C4-2B (cell line): ENCODE measurements at regions not wholly inside any gene's neighbourhood (a gene's known extent, or its start where the extent isn't known, plus 50 kb on each side); places are given as distances from the start of the nearest gene placed in this dataset.

Experiments used
- H3K27ac ChIP-seq: fragments of 450-650 bp; 2 replicates; pipeline ENCODE4 v1.5.1; 2017
- ZFX ChIP-seq: fragments of 450-650 bp; IDR thresholded peaks from 2 replicates; pipeline ENCODE4 v1.6.1; 2017
- TF ChIP-seq, protein P1 (sequence below): fragments of 450-650 bp; conservative IDR thresholded peaks from 2 replicates; pipeline ENCODE4 v1.5.1; 2017; ENCODE audit warnings: mild to moderate bottlenecking

DNA sequence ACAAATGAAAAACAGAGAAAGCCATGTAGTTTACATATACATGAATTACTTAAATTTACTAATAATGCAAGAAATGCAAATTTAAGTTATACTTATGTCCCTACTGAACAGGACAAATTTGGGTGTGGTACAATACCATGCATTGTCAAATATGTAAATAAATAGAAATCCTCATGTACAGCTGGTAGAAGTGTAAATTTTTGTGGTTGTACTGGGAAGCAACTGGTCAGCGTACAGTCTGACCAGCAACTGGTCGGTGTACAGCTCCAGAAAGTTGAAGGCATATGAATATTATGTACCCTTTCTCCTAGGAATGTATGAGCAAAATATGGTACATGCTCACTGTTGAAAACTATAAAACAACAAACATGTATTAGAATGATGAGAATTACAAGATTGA is 93.9 kb upstream of the TMEM106B start:
- no peak overlapping the region for H3K27ac ChIP-seq
- TF ChIP-seq, protein P1, sequence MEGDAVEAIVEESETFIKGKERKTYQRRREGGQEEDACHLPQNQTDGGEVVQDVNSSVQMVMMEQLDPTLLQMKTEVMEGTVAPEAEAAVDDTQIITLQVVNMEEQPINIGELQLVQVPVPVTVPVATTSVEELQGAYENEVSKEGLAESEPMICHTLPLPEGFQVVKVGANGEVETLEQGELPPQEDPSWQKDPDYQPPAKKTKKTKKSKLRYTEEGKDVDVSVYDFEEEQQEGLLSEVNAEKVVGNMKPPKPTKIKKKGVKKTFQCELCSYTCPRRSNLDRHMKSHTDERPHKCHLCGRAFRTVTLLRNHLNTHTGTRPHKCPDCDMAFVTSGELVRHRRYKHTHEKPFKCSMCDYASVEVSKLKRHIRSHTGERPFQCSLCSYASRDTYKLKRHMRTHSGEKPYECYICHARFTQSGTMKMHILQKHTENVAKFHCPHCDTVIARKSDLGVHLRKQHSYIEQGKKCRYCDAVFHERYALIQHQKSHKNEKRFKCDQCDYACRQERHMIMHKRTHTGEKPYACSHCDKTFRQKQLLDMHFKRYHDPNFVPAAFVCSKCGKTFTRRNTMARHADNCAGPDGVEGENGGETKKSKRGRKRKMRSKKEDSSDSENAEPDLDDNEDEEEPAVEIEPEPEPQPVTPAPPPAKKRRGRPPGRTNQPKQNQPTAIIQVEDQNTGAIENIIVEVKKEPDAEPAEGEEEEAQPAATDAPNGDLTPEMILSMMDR = no peak
- TF ChIP-seq ZFX = no peak

DNA sequence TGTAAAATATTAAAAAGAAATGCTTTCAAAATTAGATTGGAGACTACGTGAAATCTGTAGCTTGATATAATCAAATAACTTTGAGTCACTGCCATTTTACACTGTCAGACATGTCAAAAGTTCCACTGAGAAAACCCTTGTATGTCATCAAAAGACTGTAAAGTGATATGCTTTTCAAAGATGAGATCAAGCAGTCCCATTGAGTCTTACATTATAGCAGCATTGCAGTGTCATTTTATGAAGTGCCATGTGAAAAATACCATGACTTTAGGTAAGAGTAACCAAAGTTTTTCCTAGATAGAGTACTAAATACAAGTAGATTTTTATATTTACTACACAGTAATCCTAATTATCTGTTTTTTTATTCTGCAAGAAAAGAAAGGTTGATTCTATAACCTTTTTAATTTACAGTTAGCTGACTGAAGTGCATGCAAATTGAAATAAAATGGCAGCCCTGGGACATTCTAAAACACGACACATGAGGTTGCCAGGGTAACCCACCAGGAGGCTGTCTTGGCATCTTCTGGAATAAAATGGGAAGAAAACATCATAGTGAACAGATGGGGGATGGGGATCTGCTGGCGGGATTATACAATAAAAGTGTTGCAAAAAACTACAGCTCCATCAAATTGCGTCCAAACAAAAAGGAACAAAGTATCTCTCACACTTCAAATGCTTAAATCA is 91.3 kb upstream of the TMEM106B start:
- TF ChIP-seq, protein P1 = no peak
- no peak for TF ChIP-seq ZFX
- H3K27ac ChIP-seq = no peak overlapping the region

DNA sequence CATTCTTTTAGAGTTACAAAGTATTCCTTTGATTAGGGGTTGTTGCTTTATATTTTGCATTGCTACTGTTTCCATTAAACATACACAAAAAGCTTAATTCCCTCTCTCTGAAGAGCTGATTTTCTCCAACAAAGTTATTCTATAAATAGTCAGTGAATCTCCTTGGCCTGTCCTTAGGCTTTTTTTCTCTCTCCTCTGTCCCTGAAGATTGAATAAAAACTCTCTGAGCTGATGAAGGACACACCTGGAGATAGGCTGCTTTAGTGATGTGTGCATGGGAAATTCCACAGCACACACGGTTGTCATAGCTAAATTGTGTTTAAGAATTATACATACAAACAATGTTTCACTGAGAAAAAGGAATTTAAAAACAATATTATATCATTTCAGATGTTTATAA is 90.5 kb upstream of the TMEM106B start:
- no peak for TF ChIP-seq ZFX
- TF ChIP-seq, protein P1 = no peak
- H3K27ac ChIP-seq = no peak overlapping the region

DNA sequence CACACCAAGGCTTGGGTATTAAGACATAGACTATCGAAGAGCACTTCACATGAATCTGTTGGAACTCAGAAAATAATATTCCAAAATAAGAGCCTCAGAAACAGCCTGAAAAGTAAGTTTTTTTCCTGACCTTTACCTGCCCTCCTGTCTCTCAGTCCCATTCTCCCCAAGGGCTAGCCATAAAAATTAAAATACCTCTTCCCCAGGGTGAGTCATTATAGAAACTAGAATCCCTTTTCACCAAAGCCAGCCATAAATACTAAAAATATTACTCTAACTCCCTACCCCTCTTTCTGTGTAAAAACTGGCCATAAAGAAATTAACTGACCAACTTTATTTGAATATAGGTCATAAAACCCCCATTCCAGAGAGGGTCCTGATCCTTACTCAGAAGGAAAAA is 87.9 kb upstream of the TMEM106B start:
- TF ChIP-seq ZFX = no peak
- TF ChIP-seq, protein P1 = no peak

DNA sequence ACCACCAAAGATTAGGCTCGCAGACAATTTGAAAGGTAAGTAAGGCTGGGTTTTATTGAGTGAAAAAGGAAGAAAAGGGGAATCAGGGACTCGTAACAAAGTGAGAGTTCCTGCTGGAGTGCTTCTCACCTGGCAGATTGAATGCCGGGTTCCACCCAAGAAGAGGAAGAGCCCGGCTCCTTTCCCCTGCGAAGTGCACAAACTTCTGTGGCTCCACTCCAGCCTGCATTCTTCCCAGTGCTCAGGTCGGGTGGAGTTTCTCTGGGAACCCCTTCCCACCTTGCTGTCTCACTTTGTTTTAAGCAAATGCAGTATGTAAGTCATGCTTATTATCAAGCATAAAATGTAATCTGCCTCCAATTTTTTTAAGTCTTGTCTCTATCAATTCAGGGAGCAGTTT is 87.1 kb upstream of the TMEM106B start:
- TF ChIP-seq ZFX = no peak
- TF ChIP-seq, protein P1 = no peak
- H3K27ac ChIP-seq = no peak overlapping the region

More for the DNA sequence above, 87.9 kb upstream of the TMEM106B start:
- H3K27ac ChIP-seq = no peak overlapping the region

DNA sequence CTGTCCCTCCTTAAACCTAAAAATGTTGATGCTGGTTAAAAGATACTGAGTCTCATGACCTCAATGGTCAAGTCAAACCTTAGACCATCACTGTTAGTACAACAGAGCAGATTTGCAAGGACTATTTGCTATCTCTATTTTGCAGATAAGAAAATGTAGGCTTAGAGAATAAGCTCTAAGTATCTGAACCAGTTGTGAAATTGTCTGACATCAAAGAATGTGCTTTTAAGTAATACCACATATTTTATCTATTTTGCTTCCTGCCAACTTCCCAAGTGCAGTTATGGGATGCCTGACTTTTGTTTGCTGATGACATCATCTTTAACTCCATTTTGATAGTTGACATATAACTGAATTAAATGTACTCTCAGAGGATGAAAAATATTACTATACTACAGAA is 83.6 kb upstream of the TMEM106B start:
- TF ChIP-seq, protein P1 = no peak
- TF ChIP-seq ZFX = no peak
- H3K27ac ChIP-seq = no peak overlapping the region

DNA sequence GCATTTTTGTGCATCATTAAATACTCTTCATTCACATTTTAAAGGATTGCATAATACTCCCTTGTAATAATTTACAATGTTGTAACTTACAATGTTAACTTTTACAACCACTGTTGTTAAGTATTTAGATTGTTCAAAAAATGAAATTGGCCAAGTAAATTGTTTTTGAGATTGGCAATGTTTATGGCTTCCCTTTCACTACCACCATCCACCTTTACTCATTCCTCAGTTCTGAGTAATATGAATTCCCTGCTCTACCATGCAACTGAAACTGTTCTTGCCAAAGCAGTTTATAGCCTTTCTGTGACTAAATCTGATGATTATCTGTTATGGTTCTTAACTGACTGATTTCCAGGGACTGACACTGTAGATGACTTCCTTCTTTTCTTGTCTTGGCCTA is 80.5 kb upstream of the TMEM106B start:
- no peak overlapping the region for H3K27ac ChIP-seq
- TF ChIP-seq, protein P1 = no peak
- no peak for TF ChIP-seq ZFX
